Activated T-cell treated with anti-CD3 and anti-CD28 coated beads for 48 hours (primary cell): ENCODE measurements at regions not wholly inside any gene's neighbourhood (a gene's known extent, or its start where the extent isn't known, plus 50 kb on each side); places are given as distances from the start of the nearest gene placed in this dataset.
"Not testable (repeated sequence)": the region's sequence is repeated elsewhere in the genome, so short reads cannot be mapped to it uniquely, and the experiment has no call there.

ENCODE experiments used
- DNase-seq: peaks from one replicate; pipeline ENCODE4 v3.0.0-alpha.2; 2020; ENCODE audit warnings: low read depth

- no peak for DNase-seq
Measured at GRCh38 chrX:13420545-13421183, 100.8 kb upstream of the ATXN3L start.

- DNase-seq = no peak
Measured at GRCh38 chrX:13419918-13420317, 100.1 kb upstream of the ATXN3L start.

- DNase-seq = no peak
Measured at GRCh38 chrX:13419276-13419675, 99.4 kb upstream of the ATXN3L start.

- DNase-seq = no peak
Measured at GRCh38 chrX:13418126-13419097, 98.6 kb upstream of the ATXN3L start.

GRCh38 chrX:13415509-13415908, 95.7 kb upstream of the ATXN3L start:
- DNase-seq = no peak

- DNase-seq = no peak
Measured at GRCh38 chrX:13414006-13414647, 94.3 kb upstream of the ATXN3L start.

GRCh38 chrX:13412208-13412600, 92.4 kb upstream of the ATXN3L start:
- no peak for DNase-seq

GRCh38 chrX:13411496-13412207, 91.8 kb upstream of the ATXN3L start:
- DNase-seq = no peak

- not testable (repeated sequence) for DNase-seq
Measured at GRCh38 chrX:13408599-13408998, 88.7 kb upstream of the ATXN3L start.

GRCh38 chrX:13404777-13405176, 84.9 kb upstream of the ATXN3L start:
- not testable (repeated sequence) for DNase-seq

- DNase-seq = no peak
Measured at GRCh38 chrX:13404364-13404763, 84.5 kb upstream of the ATXN3L start.

- DNase-seq = no peak
Measured at GRCh38 chrX:13401724-13402123, 81.9 kb upstream of the ATXN3L start.

- DNase-seq = no peak
Measured at GRCh38 chrX:13398839-13399238, 79.0 kb upstream of the ATXN3L start.

- no peak for DNase-seq
Measured at GRCh38 chrX:13397878-13398818, 78.3 kb upstream of the ATXN3L start.

- no peak for DNase-seq
Measured at GRCh38 chrX:13396924-13397323, 77.1 kb upstream of the ATXN3L start.

GRCh38 chrX:13389501-13389900, 69.6 kb upstream of the ATXN3L start:
- no peak for DNase-seq

- DNase-seq = no peak
Measured at GRCh38 chrX:13387666-13388494, 68.0 kb upstream of the ATXN3L start.

- no peak for DNase-seq
Measured at GRCh38 chrX:13386636-13387035, 66.8 kb upstream of the ATXN3L start.

- DNase-seq = no peak
Measured at GRCh38 chrX:13386092-13386491, 66.2 kb upstream of the ATXN3L start.

GRCh38 chrX:13383907-13384306, 64.1 kb upstream of the ATXN3L start:
- no peak for DNase-seq
